ENCODE measurements at regions not wholly inside any gene's neighbourhood (a gene's known extent, or its start where the extent isn't known, plus 50 kb on each side); places are given as distances from the start of the nearest gene placed in this dataset.

DNA sequence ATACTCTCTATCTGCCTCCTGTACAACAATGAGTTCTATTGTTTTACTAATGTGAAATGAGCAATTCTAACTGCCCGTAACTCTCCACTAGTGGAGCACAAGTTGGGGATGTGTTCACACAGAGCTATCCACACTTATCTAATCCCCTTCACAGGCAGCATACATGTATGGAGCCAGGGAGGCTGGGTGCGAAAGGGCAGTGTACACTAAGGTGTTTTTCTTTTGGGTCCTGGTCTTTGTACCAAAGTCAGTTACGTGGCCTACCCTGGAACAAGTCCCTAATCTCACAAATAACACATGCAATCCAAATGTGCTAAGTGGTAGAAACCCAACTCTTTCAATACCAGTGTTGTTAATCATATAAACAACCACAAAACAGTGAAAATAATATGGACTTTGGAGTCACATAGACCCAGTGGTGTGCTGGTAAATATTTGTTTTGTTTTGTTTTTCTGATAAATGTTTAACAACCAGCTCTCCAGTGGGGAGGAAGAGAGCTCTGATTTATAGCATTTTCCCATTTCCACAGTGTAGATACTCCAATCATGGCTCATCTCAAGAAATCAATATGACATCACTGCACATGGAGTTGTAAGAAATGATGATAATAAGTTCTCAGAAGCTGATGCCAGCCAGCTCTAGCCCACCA is 319.9 kb upstream of the DUSP10 start:
- TF ChIP-seq, protein P1, sequence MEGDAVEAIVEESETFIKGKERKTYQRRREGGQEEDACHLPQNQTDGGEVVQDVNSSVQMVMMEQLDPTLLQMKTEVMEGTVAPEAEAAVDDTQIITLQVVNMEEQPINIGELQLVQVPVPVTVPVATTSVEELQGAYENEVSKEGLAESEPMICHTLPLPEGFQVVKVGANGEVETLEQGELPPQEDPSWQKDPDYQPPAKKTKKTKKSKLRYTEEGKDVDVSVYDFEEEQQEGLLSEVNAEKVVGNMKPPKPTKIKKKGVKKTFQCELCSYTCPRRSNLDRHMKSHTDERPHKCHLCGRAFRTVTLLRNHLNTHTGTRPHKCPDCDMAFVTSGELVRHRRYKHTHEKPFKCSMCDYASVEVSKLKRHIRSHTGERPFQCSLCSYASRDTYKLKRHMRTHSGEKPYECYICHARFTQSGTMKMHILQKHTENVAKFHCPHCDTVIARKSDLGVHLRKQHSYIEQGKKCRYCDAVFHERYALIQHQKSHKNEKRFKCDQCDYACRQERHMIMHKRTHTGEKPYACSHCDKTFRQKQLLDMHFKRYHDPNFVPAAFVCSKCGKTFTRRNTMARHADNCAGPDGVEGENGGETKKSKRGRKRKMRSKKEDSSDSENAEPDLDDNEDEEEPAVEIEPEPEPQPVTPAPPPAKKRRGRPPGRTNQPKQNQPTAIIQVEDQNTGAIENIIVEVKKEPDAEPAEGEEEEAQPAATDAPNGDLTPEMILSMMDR (IDR thresholded peaks at IDR 0.05; ENCODE audit: insufficient read depth, low read length, poor library complexity, severe bottlenecking): no peak
- no peaks in the 10 kb centered on the region for H3K27me3 ChIP-seq (replicated peaks; ENCODE audit: control insufficient read depth, insufficient read depth, low read length)
- DNase-seq (ENCODE audit: extremely low read depth, insufficient read length): no peak
- H3K36me3 ChIP-seq (ENCODE audit: control insufficient read depth, insufficient read depth, low read length): no peaks in the 10 kb centered on the region
- no peak overlapping the region for H3K4me3 ChIP-seq (replicated peaks; ENCODE audit: low read depth, low read length)

DNA sequence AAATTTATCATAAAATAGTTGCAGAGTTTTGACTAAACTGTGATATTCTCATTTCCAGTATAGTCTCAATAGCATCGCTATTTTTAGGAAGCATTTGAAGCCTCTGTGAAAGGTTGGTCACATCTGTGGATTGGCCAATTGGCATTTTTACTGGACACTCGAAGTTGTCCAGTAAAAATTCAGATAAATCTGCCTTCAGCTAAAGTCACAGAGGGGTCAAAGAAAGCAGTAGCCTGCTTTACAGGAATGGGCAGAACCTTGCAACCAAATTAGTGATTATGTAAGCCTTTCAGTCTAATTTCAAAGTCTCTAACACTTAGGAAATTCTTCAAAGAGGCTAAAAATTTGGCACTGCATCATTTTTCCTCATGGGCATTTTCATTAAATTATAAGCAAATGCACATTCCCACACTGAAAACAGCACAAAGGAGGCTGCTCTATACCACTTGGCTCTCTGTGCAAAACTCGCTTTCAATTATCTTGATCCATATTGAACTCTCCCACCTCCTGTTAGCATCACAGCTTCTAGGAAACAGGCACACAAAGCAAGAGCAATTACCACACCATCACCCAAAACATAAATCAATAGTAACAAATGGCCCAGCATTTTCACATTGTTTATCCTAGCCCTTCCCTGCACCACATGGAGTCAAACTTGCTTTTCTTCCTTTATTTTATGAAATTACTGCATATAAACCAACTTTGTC is 318.5 kb upstream of the DUSP10 start:
- no peak for DNase-seq (ENCODE audit: extremely low read depth, insufficient read length)
- H3K4me3 ChIP-seq (replicated peaks; ENCODE audit: low read depth, low read length): no peak overlapping the region
- no peaks in the 10 kb centered on the region for H3K27me3 ChIP-seq (replicated peaks; ENCODE audit: control insufficient read depth, insufficient read depth, low read length)
- TF ChIP-seq, protein P1 (IDR thresholded peaks at IDR 0.05; ENCODE audit: insufficient read depth, low read length, poor library complexity, severe bottlenecking): no peak
- H3K36me3 ChIP-seq (ENCODE audit: control insufficient read depth, insufficient read depth, low read length): no peaks in the 10 kb centered on the region

- no peak for DNase-seq (ENCODE audit: extremely low read depth, insufficient read length)
- Histone ChIP-seq H3K27me3 (replicated peaks; ENCODE audit: control insufficient read depth, insufficient read depth, low read length) (no peaks in the 10 kb centered on the region), H3K36me3 (ENCODE audit: control insufficient read depth, insufficient read depth, low read length) (no peaks in the 10 kb centered on the region), H3K4me3 (replicated peaks; ENCODE audit: low read depth, low read length) (no peak overlapping the region)
- TF ChIP-seq, protein P1 (IDR thresholded peaks at IDR 0.05; ENCODE audit: insufficient read depth, low read length, poor library complexity, severe bottlenecking): no peak
These were observed 316.4 kb upstream of the DUSP10 start for GRCh38 chr1:222058249-222058648.

GRCh38 chr1:222057162-222057561 is 315.3 kb upstream of the DUSP10 start:
- TF ChIP-seq, protein P1 (IDR thresholded peaks at IDR 0.05; ENCODE audit: insufficient read depth, low read length, poor library complexity, severe bottlenecking): no peak
- no peak for DNase-seq (ENCODE audit: extremely low read depth, insufficient read length)
- H3K27me3 ChIP-seq (replicated peaks; ENCODE audit: control insufficient read depth, insufficient read depth, low read length): no peaks in the 10 kb centered on the region
- no peak overlapping the region for H3K4me3 ChIP-seq (replicated peaks; ENCODE audit: low read depth, low read length)
- H3K36me3 ChIP-seq (ENCODE audit: control insufficient read depth, insufficient read depth, low read length): no peaks in the 10 kb centered on the region

- DNase-seq (ENCODE audit: extremely low read depth, insufficient read length): no peak
- Histone ChIP-seq H3K4me3 (replicated peaks; ENCODE audit: low read depth, low read length) (no peak overlapping the region), H3K36me3 (ENCODE audit: control insufficient read depth, insufficient read depth, low read length) (no peaks in the 10 kb centered on the region), H3K27me3 (replicated peaks; ENCODE audit: control insufficient read depth, insufficient read depth, low read length) (no peaks in the 10 kb centered on the region)
- TF ChIP-seq, protein P1 (IDR thresholded peaks at IDR 0.05; ENCODE audit: insufficient read depth, low read length, poor library complexity, severe bottlenecking): no peak
These were observed 312.5 kb upstream of the DUSP10 start for GRCh38 chr1:222054416-222054815.

Data from GM06990 (cell line).